ENCODE measurements at regions not wholly inside any gene's neighbourhood (a gene's known extent, or its start where the extent isn't known, plus 50 kb on each side); places are given as distances from the start of the nearest gene placed in this dataset.

DNA sequence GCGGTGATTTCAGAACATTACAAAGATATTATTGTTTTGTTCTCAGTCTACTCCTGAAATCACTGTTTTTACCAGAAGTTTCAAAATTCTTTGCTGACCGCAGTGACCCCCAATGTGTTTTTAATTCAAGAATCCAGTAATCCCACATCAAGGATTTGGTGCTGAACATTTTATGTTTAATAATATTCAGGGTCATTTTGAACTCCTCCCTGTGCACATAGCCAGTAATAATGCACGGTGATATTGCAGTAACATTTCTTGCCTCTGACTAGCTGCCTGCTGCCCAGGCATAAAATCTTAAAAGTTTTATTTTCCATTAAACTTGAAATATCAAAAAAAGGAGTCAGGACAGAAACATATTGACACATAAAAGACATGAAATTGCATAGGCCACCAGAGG lies 443.4 kb upstream of the NCAM2 start:
- TF ChIP-seq, protein P1, sequence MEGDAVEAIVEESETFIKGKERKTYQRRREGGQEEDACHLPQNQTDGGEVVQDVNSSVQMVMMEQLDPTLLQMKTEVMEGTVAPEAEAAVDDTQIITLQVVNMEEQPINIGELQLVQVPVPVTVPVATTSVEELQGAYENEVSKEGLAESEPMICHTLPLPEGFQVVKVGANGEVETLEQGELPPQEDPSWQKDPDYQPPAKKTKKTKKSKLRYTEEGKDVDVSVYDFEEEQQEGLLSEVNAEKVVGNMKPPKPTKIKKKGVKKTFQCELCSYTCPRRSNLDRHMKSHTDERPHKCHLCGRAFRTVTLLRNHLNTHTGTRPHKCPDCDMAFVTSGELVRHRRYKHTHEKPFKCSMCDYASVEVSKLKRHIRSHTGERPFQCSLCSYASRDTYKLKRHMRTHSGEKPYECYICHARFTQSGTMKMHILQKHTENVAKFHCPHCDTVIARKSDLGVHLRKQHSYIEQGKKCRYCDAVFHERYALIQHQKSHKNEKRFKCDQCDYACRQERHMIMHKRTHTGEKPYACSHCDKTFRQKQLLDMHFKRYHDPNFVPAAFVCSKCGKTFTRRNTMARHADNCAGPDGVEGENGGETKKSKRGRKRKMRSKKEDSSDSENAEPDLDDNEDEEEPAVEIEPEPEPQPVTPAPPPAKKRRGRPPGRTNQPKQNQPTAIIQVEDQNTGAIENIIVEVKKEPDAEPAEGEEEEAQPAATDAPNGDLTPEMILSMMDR (conservative IDR thresholded peaks at IDR 0.05), result no peak
- no peak for TF ChIP-seq ZFX (IDR thresholded peaks at IDR 0.05)
